HEK293 (cell line): ENCODE measurements at regions not wholly inside any gene's neighbourhood (a gene's known extent, or its start where the extent isn't known, plus 50 kb on each side); places are given as distances from the start of the nearest gene placed in this dataset.

Source experiments
- CTCF ChIA-PET: fragments of 350-600 bp; formaldehyde crosslinking; extraction: SDS; loops from one replicate; lab custom pipeline; 2021; ENCODE audit warnings: antibody characterized with exemption; lab: Yijun Ruan, JAX
- POLR2A ChIA-PET: fragments of 300-600 bp; formaldehyde crosslinking; extraction: SDS; loops from one replicate; lab custom pipeline; 2020; ENCODE audit warnings: antibody characterized with exemption, inconsistent platforms; lab: Yijun Ruan, JAX
- H3K27ac ChIP-seq: fragments of 200-500 bp; sonication (Bioruptor generic); 2 replicates; pipeline ENCODE4 v1.5.1; 2014; ENCODE audit warnings: low read depth, low read length, control low read depth, inconsistent platforms; ENCODE audit errors: extremely low read depth
- H3K36me3 ChIP-seq, 2 experiments: fragments of 200-500 bp in 1 of 2; sonication (Bioruptor generic) in 1 of 2; 1 replicate in 1 of 2; 2 replicates in 1 of 2; pipeline ENCODE4 v1.5.1; 2014 to 2017; ENCODE audit warnings: inconsistent platforms in 2 of 2, low read length in 2 of 2; ENCODE audit not compliant: control insufficient read depth in 2 of 2, insufficient read depth in 1 of 2
- H3K4me1 ChIP-seq: fragments of 200-500 bp; sonication (Bioruptor generic); 2 replicates; pipeline ENCODE4 v1.5.1; 2014; ENCODE audit warnings: mild to moderate bottlenecking, low read length, inconsistent platforms; ENCODE audit not compliant: control insufficient read depth, insufficient read depth
- H3K4me3 ChIP-seq: 2 replicates; pipeline ENCODE4 v1.5.1; 2011; ENCODE audit warnings: low read depth, mild to moderate bottlenecking, control low read depth, low read length, moderate library complexity
- H3K9me3 ChIP-seq: fragments of 200-500 bp; sonication (Bioruptor generic); 2 replicates; pipeline ENCODE4 v1.5.1; 2014; ENCODE audit warnings: low read depth, low read length, inconsistent platforms; ENCODE audit not compliant: control insufficient read depth, insufficient read depth
- GFI1B ChIP-seq: fragments of 450-650 bp; formaldehyde crosslinking; IDR thresholded peaks from 2 replicates; pipeline ENCODE4 v1.5.1; 2016; ENCODE audit warnings: missing biosample characterization, missing genetic modification characterization
- IKZF3 ChIP-seq: fragments of 450-650 bp; IDR thresholded peaks from 2 replicates; pipeline ENCODE4 v1.5.0; 2018; ENCODE audit warnings: missing biosample characterization, mild to moderate bottlenecking, missing genetic modification characterization, moderate library complexity
- KLF16 ChIP-seq: fragments of 450-650 bp; formaldehyde crosslinking; IDR thresholded peaks from 2 replicates; pipeline ENCODE4 v1.5.1; 2017; ENCODE audit warnings: missing biosample characterization, missing genetic modification characterization
- SCRT2 ChIP-seq: fragments of 450-650 bp; formaldehyde crosslinking; IDR thresholded peaks from 2 replicates; pipeline ENCODE4 v1.5.1; 2016; ENCODE audit warnings: missing biosample characterization, missing genetic modification characterization
- WT1 ChIP-seq: fragments of 450-650 bp; formaldehyde crosslinking; IDR thresholded peaks from 2 replicates; pipeline ENCODE4 v1.5.1; 2016; ENCODE audit warnings: missing biosample characterization, missing genetic modification characterization
- ZNF121 ChIP-seq: fragments of 450-650 bp; formaldehyde crosslinking; IDR thresholded peaks from 2 replicates; pipeline ENCODE4 v1.5.1; 2016; ENCODE audit warnings: missing biosample characterization, missing genetic modification characterization
- ZNF16 ChIP-seq: fragments of 450-650 bp; formaldehyde crosslinking; IDR thresholded peaks from 2 replicates; pipeline ENCODE4 v1.5.1; 2016; ENCODE audit warnings: low read depth, missing biosample characterization, missing genetic modification characterization
- ZNF24 ChIP-seq: fragments of 450-650 bp; formaldehyde crosslinking; IDR thresholded peaks from 2 replicates; pipeline ENCODE4 v1.5.1; 2016; ENCODE audit warnings: missing biosample characterization, missing genetic modification characterization
- ZNF311 ChIP-seq: fragments of 450-650 bp; formaldehyde crosslinking; IDR thresholded peaks from 2 replicates; pipeline ENCODE4 v1.5.1; 2017; ENCODE audit warnings: missing biosample characterization, missing genetic modification characterization, borderline replicate concordance
- ZNF473 ChIP-seq: fragments of 450-650 bp; formaldehyde crosslinking; IDR thresholded peaks from 2 replicates; pipeline ENCODE4 v1.5.1; 2017; ENCODE audit warnings: missing biosample characterization, missing genetic modification characterization
- ZNF521 ChIP-seq: fragments of 450-650 bp; formaldehyde crosslinking; IDR thresholded peaks from 2 replicates; pipeline ENCODE4 v1.5.1; 2017; ENCODE audit warnings: missing biosample characterization, mild to moderate bottlenecking, missing genetic modification characterization
- ZNF571 ChIP-seq: fragments of 450-650 bp; formaldehyde crosslinking; IDR thresholded peaks from 2 replicates; pipeline ENCODE4 v1.5.0; 2017; ENCODE audit warnings: missing biosample characterization, missing genetic modification characterization
- ZNF670 ChIP-seq: fragments of 450-650 bp; formaldehyde crosslinking; IDR thresholded peaks from 2 replicates; pipeline ENCODE4 v1.5.1; 2016; ENCODE audit warnings: missing biosample characterization, missing genetic modification characterization, low read depth
- ZNF76 ChIP-seq: fragments of 450-650 bp; formaldehyde crosslinking; IDR thresholded peaks from 2 replicates; pipeline ENCODE4; 2016; ENCODE audit warnings: low read depth, missing biosample characterization, missing genetic modification characterization, borderline replicate concordance
- ZSCAN23 ChIP-seq: fragments of 450-650 bp; formaldehyde crosslinking; IDR thresholded peaks from 2 replicates; pipeline ENCODE4 v1.5.1; 2016; ENCODE audit warnings: missing biosample characterization, missing genetic modification characterization
- ZXDB ChIP-seq: fragments of 450-650 bp; formaldehyde crosslinking; IDR thresholded peaks from 2 replicates; pipeline ENCODE4 v1.5.1; 2016; ENCODE audit warnings: missing biosample characterization, missing genetic modification characterization
- TF ChIP-seq, protein P1 (sequence below): fragments of 450-650 bp; formaldehyde crosslinking; IDR thresholded peaks from 2 replicates; pipeline ENCODE4 v1.5.1; 2016; ENCODE audit warnings: missing biosample characterization, missing genetic modification characterization
- TF ChIP-seq, protein P2 (sequence below): fragments of 450-650 bp; IDR thresholded peaks from 2 replicates; pipeline ENCODE4 v1.5.1; 2018; ENCODE audit warnings: missing biosample characterization, missing genetic modification characterization
- TF ChIP-seq, protein P3 (sequence below): fragments of 450-650 bp; formaldehyde crosslinking; IDR thresholded peaks from 2 replicates; pipeline ENCODE4 v1.5.0; 2017; ENCODE audit warnings: missing biosample characterization, missing genetic modification characterization, borderline replicate concordance
- TF ChIP-seq, protein P4 (sequence below): fragments of 450-650 bp; formaldehyde crosslinking; IDR thresholded peaks from 2 replicates; pipeline ENCODE4 v1.5.1; 2016; ENCODE audit warnings: missing biosample characterization, missing genetic modification characterization
- TF ChIP-seq, protein P5 (sequence below): fragments of 450-650 bp; formaldehyde crosslinking; IDR thresholded peaks from 2 replicates; pipeline ENCODE4 v1.5.1; 2016; ENCODE audit warnings: missing biosample characterization, missing genetic modification characterization
- TF ChIP-seq, protein P6 (sequence below): IDR thresholded peaks from 2 replicates; pipeline ENCODE4 v1.6.1; 2011; ENCODE audit warnings: mild to moderate bottlenecking, low read depth, low read length, borderline replicate concordance

DNA sequence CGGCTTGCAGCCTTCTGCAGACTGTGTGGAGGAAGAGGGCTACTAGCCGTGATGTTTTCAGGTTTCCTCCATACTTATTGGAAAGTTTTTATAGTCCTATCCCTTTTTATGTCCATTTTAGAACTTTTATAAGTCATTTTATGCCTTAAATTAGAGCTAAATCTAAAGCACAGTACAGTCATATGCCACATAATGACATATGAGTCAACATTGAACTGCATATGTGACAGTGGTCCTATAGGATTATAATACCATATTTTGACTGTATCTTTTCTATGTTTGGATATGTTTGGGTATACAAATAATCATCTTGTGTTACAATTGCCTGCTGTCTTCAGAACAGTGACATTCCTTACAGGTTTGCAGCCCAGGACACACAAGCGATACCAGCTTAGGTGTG is 200.2 kb downstream of the SPRY1 start:
- TF ChIP-seq, protein P1, sequence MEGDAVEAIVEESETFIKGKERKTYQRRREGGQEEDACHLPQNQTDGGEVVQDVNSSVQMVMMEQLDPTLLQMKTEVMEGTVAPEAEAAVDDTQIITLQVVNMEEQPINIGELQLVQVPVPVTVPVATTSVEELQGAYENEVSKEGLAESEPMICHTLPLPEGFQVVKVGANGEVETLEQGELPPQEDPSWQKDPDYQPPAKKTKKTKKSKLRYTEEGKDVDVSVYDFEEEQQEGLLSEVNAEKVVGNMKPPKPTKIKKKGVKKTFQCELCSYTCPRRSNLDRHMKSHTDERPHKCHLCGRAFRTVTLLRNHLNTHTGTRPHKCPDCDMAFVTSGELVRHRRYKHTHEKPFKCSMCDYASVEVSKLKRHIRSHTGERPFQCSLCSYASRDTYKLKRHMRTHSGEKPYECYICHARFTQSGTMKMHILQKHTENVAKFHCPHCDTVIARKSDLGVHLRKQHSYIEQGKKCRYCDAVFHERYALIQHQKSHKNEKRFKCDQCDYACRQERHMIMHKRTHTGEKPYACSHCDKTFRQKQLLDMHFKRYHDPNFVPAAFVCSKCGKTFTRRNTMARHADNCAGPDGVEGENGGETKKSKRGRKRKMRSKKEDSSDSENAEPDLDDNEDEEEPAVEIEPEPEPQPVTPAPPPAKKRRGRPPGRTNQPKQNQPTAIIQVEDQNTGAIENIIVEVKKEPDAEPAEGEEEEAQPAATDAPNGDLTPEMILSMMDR = no peak
- TF ChIP-seq WT1 (no peak), ZNF121 (no peak), ZNF16 (tag by site-specific recombination) (no peak), ZNF670 (no peak), KLF16 (no peak), ZXDB (tag by site-specific recombination) (no peak), ZNF473 (tag by site-specific recombination) (no peak)
- TF ChIP-seq, protein P2, sequence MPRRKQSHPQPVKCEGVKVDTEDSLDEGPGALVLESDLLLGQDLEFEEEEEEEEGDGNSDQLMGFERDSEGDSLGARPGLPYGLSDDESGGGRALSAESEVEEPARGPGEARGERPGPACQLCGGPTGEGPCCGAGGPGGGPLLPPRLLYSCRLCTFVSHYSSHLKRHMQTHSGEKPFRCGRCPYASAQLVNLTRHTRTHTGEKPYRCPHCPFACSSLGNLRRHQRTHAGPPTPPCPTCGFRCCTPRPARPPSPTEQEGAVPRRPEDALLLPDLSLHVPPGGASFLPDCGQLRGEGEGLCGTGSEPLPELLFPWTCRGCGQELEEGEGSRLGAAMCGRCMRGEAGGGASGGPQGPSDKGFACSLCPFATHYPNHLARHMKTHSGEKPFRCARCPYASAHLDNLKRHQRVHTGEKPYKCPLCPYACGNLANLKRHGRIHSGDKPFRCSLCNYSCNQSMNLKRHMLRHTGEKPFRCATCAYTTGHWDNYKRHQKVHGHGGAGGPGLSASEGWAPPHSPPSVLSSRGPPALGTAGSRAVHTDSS (tag by site-specific recombination) = no peak
- TF ChIP-seq, protein P3, sequence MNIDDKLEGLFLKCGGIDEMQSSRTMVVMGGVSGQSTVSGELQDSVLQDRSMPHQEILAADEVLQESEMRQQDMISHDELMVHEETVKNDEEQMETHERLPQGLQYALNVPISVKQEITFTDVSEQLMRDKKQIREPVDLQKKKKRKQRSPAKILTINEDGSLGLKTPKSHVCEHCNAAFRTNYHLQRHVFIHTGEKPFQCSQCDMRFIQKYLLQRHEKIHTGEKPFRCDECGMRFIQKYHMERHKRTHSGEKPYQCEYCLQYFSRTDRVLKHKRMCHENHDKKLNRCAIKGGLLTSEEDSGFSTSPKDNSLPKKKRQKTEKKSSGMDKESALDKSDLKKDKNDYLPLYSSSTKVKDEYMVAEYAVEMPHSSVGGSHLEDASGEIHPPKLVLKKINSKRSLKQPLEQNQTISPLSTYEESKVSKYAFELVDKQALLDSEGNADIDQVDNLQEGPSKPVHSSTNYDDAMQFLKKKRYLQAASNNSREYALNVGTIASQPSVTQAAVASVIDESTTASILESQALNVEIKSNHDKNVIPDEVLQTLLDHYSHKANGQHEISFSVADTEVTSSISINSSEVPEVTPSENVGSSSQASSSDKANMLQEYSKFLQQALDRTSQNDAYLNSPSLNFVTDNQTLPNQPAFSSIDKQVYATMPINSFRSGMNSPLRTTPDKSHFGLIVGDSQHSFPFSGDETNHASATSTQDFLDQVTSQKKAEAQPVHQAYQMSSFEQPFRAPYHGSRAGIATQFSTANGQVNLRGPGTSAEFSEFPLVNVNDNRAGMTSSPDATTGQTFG = no peak
- TF ChIP-seq, protein P4, sequence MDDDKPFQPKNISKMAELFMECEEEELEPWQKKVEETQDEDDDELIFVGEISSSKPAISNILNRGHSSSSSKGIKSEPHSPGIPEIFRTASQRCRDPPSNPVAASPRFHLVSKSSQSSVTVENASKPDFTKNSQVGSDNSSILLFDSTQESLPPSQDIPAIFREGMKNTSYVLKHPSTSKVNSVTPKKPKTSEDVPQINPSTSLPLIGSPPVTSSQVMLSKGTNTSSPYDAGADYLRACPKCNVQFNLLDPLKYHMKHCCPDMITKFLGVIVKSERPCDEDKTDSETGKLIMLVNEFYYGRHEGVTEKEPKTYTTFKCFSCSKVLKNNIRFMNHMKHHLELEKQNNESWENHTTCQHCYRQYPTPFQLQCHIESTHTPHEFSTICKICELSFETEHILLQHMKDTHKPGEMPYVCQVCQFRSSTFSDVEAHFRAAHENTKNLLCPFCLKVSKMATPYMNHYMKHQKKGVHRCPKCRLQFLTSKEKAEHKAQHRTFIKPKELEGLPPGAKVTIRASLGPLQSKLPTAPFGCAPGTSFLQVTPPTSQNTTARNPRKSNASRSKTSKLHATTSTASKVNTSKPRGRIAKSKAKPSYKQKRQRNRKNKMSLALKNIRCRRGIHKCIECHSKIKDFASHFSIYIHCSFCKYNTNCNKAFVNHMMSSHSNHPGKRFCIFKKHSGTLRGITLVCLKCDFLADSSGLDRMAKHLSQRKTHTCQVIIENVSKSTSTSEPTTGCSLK (tag by site-specific recombination) = no peak
- CTCF ChIA-PET = interaction anchor here (0.6 kb wide), 1 partner anchor 32 kb away, joined by 3 read pairs; no protein-coding TSS in a partner anchor

DNA sequence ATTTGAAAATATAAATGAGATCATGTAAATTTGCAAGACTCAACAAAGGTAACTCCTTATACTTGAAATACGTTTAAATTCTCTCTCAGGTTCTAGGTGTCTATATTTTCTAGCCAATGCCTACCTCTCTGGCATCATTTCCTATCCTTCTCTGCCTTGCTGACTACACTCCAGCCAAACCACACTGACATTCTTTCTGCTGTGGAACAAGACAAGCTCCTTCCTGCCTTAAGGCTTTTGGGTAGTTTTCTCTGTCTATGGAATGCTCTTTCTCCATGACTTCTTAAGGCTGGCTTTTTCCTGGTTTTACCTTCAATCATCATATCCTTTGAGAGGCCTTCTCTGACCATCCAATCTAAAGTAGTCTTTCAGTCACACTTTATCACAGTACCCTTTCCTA is 201.0 kb downstream of the SPRY1 start:
- ChIA-PET CTCF (no interaction called here), POLR2A (no interaction called here)
- peaks cover 5% of the 10 kb centered on the region; the same call in 1 of the 2 replicates for H3K4me1 ChIP-seq
- H3K36me3 ChIP-seq = no peaks in the 10 kb centered on the region
- no peak overlapping the region for H3K27ac ChIP-seq
- no peak overlapping the region for H3K4me3 ChIP-seq
- H3K9me3 ChIP-seq = no peaks in the 10 kb centered on the region
- TF ChIP-seq IKZF3 (tag by site-specific recombination) (no peak), ZNF76 (tag by site-specific recombination) (no peak), ZSCAN23 (tag by site-specific recombination) (no peak), ZNF521 (tag by site-specific recombination) (no peak), ZNF311 (tag by site-specific recombination) (no peak), ZNF571 (tag by site-specific recombination) (no peak), ZNF24 (tag by site-specific recombination) (no peak), GFI1B (tag by site-specific recombination) (no peak), SCRT2 (tag by site-specific recombination) (no peak)
- TF ChIP-seq, protein P5, sequence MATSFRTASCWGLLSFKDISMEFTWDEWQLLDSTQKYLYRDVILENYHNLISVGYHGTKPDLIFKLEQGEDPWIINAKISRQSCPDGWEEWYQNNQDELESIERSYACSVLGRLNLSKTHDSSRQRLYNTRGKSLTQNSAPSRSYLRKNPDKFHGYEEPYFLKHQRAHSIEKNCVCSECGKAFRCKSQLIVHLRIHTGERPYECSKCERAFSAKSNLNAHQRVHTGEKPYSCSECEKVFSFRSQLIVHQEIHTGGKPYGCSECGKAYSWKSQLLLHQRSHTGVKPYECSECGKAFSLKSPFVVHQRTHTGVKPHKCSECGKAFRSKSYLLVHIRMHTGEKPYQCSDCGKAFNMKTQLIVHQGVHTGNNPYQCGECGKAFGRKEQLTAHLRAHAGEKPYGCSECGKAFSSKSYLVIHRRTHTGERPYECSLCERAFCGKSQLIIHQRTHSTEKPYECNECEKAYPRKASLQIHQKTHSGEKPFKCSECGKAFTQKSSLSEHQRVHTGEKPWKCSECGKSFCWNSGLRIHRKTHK (tag by site-specific recombination) = no peak
- TF ChIP-seq, protein P6, sequence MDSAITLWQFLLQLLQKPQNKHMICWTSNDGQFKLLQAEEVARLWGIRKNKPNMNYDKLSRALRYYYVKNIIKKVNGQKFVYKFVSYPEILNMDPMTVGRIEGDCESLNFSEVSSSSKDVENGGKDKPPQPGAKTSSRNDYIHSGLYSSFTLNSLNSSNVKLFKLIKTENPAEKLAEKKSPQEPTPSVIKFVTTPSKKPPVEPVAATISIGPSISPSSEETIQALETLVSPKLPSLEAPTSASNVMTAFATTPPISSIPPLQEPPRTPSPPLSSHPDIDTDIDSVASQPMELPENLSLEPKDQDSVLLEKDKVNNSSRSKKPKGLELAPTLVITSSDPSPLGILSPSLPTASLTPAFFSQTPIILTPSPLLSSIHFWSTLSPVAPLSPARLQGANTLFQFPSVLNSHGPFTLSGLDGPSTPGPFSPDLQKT = no peak
- TF ChIP-seq, protein P1 = no peak

More for the DNA sequence above, 200.2 kb downstream of the SPRY1 start:
- H3K36me3 ChIP-seq = no peaks in the 10 kb centered on the region
- no peak overlapping the region for H3K4me3 ChIP-seq
- no peak overlapping the region for H3K27ac ChIP-seq
- H3K9me3 ChIP-seq = no peaks in the 10 kb centered on the region
- peaks cover 5% of the 10 kb centered on the region; the same call in 1 of the 2 replicates for H3K4me1 ChIP-seq
- POLR2A ChIA-PET = no interaction called here
